ENCODE measurements at regions not wholly inside any gene's neighbourhood (a gene's known extent, or its start where the extent isn't known, plus 50 kb on each side); places are given as distances from the start of the nearest gene placed in this dataset.

DNA sequence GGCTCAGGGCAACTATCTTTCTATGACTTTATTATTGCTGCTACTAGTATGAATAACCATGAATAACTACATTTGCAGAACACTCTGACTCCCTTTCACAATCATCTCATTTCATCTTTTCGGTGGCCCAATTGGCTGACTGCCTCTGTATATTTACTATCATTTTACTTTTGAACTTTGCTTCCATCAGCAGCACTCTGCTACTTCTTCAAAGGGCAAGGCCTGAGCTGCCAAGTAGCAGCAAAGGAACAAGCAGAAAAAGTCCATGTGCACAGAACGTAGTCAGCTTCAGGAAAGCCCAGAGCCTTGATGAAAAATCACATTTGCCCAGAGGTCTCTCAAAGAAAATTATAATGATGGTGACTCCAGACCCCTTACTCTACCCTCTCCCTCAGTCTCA lies 214.5 kb upstream of the PUM3 start:
- DNase-seq: no peak
- Mint-ChIP-seq H3K36me3 (ENCODE audit: unreplicated experiment) (peaks cover 6% of the 10 kb centered on the region), H3K27me3 (ENCODE audit: unreplicated experiment) (no peaks in the 10 kb centered on the region), H3K4me3 (ENCODE audit: unreplicated experiment) (no peak overlapping the region), H3K9me3 (ENCODE audit: unreplicated experiment) (no peaks in the 10 kb centered on the region), H3K4me1 (ENCODE audit: low read depth, unreplicated experiment) (no peaks in the 10 kb centered on the region), H3K27ac (ENCODE audit: unreplicated experiment) (no peak overlapping the region)
- TF ChIP-seq, protein P1, sequence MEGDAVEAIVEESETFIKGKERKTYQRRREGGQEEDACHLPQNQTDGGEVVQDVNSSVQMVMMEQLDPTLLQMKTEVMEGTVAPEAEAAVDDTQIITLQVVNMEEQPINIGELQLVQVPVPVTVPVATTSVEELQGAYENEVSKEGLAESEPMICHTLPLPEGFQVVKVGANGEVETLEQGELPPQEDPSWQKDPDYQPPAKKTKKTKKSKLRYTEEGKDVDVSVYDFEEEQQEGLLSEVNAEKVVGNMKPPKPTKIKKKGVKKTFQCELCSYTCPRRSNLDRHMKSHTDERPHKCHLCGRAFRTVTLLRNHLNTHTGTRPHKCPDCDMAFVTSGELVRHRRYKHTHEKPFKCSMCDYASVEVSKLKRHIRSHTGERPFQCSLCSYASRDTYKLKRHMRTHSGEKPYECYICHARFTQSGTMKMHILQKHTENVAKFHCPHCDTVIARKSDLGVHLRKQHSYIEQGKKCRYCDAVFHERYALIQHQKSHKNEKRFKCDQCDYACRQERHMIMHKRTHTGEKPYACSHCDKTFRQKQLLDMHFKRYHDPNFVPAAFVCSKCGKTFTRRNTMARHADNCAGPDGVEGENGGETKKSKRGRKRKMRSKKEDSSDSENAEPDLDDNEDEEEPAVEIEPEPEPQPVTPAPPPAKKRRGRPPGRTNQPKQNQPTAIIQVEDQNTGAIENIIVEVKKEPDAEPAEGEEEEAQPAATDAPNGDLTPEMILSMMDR (IDR thresholded peaks at IDR 0.05; ENCODE audit: partially characterized antibody, unreplicated experiment): no peak

DNA sequence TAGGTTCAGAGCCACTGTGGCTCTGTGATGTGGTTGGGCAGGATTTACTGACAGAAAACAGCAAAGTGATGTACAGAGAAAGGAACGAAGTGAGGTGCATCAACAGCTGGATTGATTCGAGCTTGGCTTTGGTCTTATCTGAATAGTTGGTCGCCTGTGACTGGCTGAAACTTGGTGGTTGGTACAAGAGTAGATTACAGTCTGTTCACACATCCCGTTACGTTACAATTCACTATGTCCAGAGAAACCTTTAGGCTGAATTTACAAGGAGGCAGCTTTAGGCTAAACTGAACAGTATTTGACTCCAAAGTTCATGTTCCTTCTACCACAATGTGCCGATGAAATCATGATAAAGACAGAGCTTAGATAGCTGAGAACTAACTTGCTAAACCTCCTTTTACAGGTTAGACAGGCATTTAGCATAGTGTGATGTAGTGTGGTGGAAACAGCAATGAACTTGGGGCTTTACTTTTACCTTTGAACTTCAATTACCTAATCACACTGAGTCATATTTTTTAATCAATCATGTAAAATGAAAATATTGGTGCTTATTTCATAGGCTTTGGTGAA lies 210.2 kb upstream of the PUM3 start:
- Mint-ChIP-seq H3K4me1 (ENCODE audit: low read depth, unreplicated experiment) (no peaks in the 10 kb centered on the region), H3K36me3 (ENCODE audit: unreplicated experiment) (no peaks in the 10 kb centered on the region), H3K4me3 (ENCODE audit: unreplicated experiment) (no peak overlapping the region), H3K27me3 (ENCODE audit: unreplicated experiment) (no peaks in the 10 kb centered on the region), H3K27ac (ENCODE audit: unreplicated experiment) (no peak overlapping the region), H3K9me3 (ENCODE audit: unreplicated experiment) (no peaks in the 10 kb centered on the region)
- no peak for DNase-seq
- TF ChIP-seq, protein P1 (IDR thresholded peaks at IDR 0.05; ENCODE audit: partially characterized antibody, unreplicated experiment): no peak

DNA sequence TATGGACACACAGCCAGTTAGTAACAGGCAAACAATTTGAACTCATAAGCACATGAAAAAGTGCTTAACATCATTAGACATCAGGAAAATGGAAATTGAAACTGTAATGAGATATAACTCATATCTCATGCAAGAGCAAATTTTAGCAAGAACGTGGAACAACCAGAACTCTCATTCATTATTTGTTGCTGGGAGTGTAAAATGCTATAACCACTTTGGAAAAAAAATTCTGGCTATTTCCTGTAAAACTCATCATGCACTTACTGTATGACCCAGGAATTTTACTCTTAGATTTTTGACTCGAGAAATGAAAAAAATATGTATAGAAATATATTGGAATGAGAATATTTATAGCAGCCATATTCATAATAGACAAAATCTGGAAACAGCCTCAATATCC lies 205.7 kb upstream of the PUM3 start:
- H3K9me3 Mint-ChIP-seq (ENCODE audit: unreplicated experiment): no peaks in the 10 kb centered on the region

DNA sequence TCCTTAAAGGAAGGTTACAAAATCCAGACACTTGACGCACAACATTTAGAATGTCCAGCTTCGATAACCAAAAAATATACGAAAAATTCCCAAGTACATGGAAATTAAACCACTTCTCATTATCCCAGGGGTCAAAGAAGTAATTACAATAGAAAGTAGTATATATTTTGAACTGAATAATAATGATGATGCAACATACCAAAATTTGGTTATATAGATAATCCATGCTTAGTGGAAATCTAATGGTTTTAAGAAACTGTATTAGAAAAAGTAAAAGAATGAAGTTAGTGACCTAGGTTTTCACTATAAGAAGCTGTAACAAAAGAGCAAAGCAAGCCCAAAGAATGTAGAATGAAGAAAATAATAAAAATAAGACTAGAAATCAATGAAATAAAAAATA lies 204.0 kb upstream of the PUM3 start:
- Mint-ChIP-seq H3K27ac (ENCODE audit: unreplicated experiment) (no peak overlapping the region), H3K4me1 (ENCODE audit: low read depth, unreplicated experiment) (peaks cover 2% of the 10 kb centered on the region), H3K9me3 (ENCODE audit: unreplicated experiment) (no peaks in the 10 kb centered on the region), H3K4me3 (ENCODE audit: unreplicated experiment) (no peak overlapping the region), H3K27me3 (ENCODE audit: unreplicated experiment) (no peaks in the 10 kb centered on the region), H3K36me3 (ENCODE audit: unreplicated experiment) (no peaks in the 10 kb centered on the region)
- TF ChIP-seq, protein P1 (IDR thresholded peaks at IDR 0.05; ENCODE audit: partially characterized antibody, unreplicated experiment): no peak
- DNase-seq: no peak

More for the DNA sequence above, 205.7 kb upstream of the PUM3 start:
- H3K36me3 Mint-ChIP-seq (ENCODE audit: unreplicated experiment): no peaks in the 10 kb centered on the region
- TF ChIP-seq, protein P1 (IDR thresholded peaks at IDR 0.05; ENCODE audit: partially characterized antibody, unreplicated experiment): no peak
- no peak overlapping the region for H3K27ac Mint-ChIP-seq (ENCODE audit: unreplicated experiment)
- DNase-seq: no peak
- H3K4me1 Mint-ChIP-seq (ENCODE audit: low read depth, unreplicated experiment): peaks cover 2% of the 10 kb centered on the region
- H3K27me3 Mint-ChIP-seq (ENCODE audit: unreplicated experiment): no peaks in the 10 kb centered on the region
- no peak overlapping the region for H3K4me3 Mint-ChIP-seq (ENCODE audit: unreplicated experiment)

DNA sequence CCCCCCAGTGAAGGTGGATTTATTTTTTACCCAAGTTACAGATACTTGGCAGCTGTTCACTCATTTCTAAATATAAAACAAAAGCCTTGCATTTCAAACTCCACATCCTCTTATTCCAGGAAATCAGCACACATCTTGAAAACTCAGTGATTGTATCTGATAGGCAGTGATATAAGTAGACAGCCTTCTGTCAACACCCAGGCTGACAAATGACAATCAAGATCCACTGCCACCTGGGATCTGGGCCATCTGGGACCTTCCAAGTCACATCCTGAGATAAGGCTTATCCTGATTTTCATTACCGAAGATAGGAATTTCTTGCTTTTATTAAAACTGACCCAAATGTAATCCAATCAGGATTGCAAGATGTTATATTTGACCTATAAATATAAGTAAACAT lies 201.3 kb upstream of the PUM3 start:
- no peak for DNase-seq
- no peak overlapping the region for H3K4me3 Mint-ChIP-seq (ENCODE audit: unreplicated experiment)
- TF ChIP-seq, protein P1 (IDR thresholded peaks at IDR 0.05; ENCODE audit: partially characterized antibody, unreplicated experiment): no peak
- H3K27me3 Mint-ChIP-seq (ENCODE audit: unreplicated experiment): no peaks in the 10 kb centered on the region
- no peak overlapping the region for H3K27ac Mint-ChIP-seq (ENCODE audit: unreplicated experiment)
- no peaks in the 10 kb centered on the region for H3K36me3 Mint-ChIP-seq (ENCODE audit: unreplicated experiment)
- H3K4me1 Mint-ChIP-seq (ENCODE audit: low read depth, unreplicated experiment): peaks cover 2% of the 10 kb centered on the region
- H3K9me3 Mint-ChIP-seq (ENCODE audit: unreplicated experiment): no peaks in the 10 kb centered on the region
